ENCODE measurements at regions not wholly inside any gene's neighbourhood (a gene's known extent, or its start where the extent isn't known, plus 50 kb on each side); places are given as distances from the start of the nearest gene placed in this dataset.

- TF ChIP-seq CTCF (IDR thresholded peaks at IDR 0.05; ENCODE audit: low read length): no peak
- TF ChIP-seq EZH2 (optimal IDR thresholded peaks at IDR 0.05; ENCODE audit: low read depth, low read length): no peak
- TF ChIP-seq EZH2phosphoT487 (IDR thresholded peaks at IDR 0.05; ENCODE audit: low read length): no peak
These were observed 159.2 kb downstream of the ARRDC3 start for GRCh38 chr5:91223886-91224285.
